HPDE6-E6E7 (cell line): ENCODE measurements at regions not wholly inside any gene's neighbourhood (a gene's known extent, or its start where the extent isn't known, plus 50 kb on each side); places are given as distances from the start of the nearest gene placed in this dataset.
"Not testable (repeated sequence)": the region's sequence is repeated elsewhere in the genome, so short reads cannot be mapped to it uniquely, and the experiment has no call there.

Experiments
- DNase-seq: peaks from one replicate; pipeline ENCODE4 v3.0.0; 2011; ENCODE audit warnings: missing footprints; ENCODE audit errors: extremely low spot score

DNA sequence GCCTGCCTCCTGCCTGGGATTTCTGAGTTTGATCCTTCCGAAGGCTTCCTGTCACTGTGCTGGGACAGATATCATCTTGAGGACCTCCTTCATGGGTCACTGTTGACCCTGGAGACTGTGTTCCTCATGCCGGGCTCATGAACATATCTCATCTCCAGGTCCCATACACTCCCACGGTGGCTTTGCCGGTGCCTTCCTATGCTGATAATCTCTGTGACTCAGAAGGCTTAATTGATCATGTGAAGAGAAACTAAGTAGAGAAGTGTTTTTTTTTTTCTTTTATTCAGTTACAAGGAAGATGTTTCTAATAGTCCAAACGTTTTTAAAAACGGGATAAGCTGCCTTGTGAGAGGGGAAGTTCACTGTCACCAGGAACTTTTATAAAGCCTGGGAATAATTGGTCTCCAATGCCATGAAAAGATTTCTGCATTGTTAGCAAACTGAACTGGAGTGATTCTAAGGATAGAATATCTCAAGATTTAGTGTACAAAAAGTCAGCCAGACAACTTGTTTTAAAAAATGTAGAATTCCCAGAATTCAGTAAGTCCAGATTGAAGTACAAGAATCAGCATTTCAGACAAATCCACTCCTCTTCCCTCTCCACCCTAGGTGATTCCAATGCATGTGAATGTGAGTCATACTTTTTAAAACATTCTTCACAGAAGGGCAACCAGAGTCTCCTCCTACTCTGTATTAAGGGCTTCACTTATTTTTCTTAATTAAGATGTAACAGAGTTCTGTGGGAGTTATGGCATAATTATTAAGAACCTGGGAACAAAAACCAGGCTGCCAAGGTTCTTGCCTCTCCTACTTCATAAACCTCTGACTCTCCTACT lies 139.8 kb upstream of the LGR5 start:
- DNase-seq = no peak

DNA sequence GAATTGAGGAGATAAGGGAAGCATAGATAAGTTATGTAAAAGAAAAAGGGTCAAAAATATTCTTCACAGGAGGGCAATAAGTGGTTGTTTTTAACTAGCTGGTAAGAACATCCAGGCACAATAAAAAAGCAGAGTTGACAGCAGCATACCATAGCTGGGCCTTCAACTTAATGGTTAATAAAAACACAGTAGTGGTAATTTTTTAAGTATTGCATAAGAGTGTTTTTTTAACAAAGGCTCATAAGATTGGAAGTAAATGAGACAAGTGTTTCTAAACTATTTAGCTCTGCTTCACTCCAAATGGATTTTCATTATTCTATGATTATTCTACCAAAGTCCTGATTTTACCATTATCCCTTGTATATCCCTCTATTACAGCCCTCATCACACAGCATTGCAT lies 140.1 kb upstream of the TSPAN8 start:
- DNase-seq = no peak

DNA sequence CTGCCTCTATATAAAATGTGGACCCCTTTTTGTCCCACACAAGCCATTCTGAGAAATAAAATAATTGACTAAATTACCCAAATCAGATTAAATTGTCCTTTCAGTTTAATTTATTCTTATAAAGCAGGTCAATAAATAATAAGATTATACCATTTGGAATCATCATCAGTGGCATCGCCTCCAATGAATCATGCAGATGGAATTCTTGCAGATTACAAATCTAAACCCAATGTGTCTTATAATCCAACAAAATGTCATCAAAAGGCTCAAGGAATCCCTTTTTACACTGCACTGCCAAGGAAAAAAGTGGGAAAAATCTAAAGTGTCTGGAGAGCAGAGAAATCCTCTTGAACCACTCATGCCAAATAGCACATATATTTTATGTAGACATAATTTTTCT lies 138.2 kb upstream of the TSPAN8 start:
- DNase-seq = no peak

DNA sequence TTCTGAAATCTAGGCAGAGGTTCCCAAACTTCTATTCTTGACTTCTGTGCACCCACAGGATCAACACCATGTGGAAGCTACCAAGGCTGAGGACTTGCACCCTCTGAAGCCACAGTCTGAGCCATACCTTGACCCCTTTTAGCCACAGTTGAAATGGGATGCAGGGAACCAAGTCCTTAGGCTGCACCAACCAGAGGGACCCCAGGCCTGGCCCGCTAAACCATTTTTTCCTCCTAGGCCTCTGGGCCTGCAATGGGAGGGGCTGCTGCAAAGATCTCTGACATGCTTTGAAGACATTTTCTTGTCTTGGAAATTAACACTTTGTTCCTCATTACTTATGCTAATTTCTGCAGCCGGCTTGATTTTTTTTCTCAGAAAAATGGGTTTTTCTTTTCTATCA lies 133.9 kb upstream of the TSPAN8 start:
- DNase-seq = no peak

DNA sequence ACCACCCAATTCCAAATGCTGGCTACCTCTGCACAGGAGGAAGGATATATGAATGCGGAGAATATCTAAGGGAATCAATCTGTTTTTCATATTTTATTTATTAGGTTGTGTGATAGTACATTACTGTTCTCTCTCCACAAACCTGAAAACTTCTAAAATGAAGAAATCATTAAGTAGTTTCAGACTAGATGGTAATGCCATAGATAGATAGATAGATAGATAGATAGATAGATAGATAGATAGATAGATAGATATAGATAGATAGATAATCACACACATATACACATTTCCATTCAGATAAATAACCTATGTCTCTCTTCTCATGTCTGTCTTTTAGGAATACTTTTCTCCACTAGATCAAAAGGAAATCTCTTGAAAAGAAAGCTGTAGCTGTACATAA lies 126.1 kb upstream of the TSPAN8 start:
- no peak for DNase-seq

DNA sequence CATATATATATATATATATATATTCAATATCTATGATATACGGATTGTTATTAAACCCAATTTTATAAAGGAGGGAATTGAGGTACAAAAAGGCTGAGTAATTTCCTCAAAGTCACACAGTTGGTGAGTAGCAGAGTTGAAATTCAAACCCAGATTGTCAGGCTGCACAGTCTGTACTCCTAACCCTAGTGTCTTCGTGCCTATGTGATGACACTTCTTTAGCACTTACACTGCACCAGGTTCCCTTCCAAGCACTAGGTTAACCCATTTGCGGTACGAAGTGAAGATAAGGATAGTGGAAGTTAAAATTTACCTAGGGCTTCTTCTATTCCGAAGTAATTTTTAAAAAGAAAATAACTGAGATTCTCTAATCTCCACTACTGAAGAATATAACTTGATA lies 125.1 kb upstream of the TSPAN8 start:
- no peak for DNase-seq

DNA sequence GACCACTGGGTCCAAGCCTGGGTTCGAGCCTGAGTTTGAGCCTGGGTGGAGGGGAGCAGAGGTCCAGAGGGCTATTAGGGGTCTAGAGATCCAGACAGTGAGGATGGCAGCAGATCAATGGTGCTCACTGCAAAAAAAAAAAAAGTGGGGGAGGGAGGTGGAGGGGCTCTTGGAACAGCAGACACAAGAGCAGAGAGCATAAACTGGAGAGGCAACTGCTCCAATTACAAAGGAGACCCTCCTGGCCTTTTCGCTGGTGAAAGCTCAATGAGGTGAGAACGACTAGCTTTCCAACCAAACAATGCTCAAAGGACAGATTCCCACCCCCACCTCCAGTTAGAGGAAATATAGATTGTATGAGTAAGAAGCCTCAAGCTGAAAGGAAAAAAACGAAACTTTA lies 124.2 kb upstream of the TSPAN8 start:
- no peak for DNase-seq

DNA sequence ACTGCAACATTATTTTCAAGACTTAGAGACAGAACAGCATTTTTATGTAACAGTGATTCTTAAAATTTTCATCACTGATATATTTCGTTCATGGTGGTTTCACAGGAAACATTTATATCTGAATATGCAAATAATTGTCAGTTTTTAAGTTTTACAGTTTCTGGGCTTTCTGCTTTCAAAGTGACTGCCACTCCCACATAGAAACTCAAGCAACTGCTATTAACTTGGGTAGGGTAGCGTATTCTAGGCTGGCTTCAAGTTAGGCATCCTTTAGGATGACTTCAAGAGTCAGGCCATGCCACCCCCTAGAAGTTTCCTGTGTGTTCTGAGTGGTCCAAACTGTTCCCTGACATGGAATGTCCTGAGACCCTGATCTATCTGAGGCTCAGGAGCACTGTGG lies 123.6 kb upstream of the TSPAN8 start:
- DNase-seq = no peak

DNA sequence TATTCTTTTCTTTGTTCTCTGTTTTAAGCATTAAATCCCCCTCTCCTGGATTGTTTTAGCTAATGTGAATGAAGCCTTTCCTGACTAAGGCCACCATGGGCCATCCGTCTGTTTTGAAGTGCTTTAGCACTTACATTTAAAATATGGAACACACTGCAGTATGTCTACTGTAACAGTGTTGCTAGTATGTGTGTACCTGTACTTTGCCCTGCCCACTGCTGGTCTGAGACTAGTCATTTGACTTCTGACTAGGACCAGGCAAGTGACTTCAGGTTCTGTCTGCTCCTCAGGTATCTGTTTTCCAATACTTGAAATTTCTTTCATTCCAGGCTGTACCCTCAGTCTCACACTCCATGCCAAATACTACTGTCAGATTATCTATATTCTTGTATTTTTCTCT lies 120.1 kb upstream of the TSPAN8 start:
- no peak for DNase-seq

DNA sequence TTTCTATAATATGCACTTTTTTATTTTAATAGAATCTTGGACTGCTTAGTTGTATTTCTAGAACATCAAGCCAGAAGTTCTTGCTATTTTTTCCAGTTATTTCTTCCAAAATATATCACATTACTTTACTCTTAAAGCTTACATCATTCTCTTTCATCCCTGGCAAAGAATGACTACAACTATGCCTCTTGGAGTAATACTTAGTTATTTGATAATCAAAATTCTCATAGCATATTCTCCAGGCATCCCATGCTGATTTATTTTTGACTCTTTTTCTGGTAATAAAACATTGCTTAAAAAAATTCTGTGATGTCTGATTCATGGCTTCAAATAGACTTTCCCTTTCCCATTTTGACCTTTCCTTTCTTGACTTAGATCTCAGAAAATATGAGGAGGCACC lies 118.7 kb upstream of the TSPAN8 start:
- DNase-seq = no peak

DNA sequence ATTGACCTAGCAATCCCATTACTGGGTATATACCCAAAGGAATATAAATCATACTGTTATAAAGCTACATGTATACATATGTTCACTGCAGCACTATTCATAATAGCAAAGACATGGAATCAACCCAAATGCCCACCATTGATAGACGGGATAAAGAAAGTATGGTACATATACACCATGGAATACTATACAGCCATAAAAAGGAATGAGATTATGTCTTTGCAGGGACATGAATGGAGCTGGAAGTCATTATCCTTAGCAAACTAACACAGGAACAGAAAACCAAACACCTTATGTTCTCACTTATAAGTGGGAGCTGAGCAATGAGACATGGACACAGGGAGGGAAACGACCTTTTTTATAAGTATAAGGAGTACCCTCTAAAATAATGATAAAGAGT lies 113.0 kb upstream of the TSPAN8 start:
- DNase-seq = not testable (repeated sequence)

DNA sequence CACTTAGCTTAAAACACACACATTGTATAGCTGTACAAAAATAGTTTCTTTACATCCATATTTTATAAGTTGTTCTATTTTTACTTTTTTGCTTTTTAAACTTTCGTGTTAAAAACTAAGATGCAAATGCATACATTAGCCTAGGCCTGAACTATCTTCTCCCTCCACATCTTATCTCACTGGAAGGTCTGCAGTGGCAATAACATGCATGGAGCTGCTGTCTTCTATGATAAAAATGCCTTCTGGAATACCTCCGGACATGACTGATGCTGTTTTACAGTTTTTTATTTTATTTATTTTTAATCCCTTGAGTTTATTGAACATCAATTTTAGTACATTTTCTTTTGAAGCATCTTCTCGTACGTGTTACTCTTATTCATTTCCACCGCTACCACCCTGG lies 112.3 kb upstream of the TSPAN8 start:
- no peak for DNase-seq

DNA sequence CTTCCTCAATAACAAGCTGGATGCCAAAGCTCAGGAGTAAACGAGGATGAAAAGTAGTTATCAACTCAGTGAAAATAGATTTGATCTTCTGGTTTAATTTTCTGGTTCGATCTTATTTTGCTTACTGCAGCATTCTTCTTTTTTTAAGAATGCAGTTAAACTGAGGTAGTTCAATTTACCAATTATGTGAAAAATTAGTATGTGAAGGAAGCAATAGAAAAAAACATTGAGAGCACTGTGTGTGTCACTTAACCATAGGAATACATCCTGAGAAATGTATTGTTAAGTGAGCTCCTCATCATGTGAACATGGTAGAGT lies 111.4 kb upstream of the TSPAN8 start:
- DNase-seq = no peak

DNA sequence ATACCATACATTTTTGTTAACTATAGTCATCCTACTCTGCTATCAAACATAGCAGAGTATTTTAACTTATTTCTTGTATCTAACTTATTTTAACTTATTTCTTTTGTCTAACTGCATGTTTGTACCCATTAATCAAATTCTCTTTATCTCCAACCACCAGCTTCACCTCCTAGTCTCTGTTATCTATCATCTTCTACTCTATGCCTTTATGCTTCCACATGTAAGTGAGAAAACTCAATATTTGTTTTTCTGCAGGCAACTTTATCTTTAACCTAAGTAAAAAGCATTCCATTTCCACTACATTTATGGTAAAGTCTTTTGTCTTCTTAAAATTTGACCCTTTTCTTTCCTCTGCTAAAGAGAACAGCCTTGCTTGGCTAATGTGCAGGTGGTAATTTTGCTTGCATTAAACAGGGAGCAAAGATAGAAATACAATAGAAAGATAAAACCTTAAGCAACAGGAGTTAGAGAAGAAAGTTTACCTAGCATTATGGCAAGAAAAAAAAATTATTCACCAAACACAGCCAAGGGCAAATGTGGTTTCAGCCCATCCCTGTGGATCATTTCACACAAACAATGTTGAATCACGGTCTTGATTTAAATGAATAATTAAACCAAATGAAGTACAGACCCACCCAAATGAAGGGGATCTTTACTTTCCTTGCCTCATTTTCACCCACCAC lies 110.9 kb upstream of the TSPAN8 start:
- no peak for DNase-seq

DNA sequence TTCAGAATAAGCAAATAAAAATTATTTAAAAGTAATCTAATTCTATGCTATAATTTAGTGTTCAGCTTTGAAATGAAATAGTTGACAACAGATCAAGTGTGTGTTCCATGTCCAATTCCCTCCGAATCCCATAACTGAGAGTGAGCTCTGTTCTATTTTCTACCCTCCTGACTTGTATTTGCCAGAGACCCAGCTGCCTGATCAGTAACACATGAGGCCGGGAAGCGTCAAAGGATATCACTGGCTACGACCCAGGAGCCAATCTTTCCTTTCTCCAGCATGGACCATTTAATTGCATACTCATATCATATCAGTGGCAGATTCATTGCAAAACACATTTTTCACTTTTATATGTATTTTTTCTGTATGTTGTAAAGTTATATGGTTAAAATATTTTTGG lies 108.8 kb upstream of the TSPAN8 start:
- no peak for DNase-seq

DNA sequence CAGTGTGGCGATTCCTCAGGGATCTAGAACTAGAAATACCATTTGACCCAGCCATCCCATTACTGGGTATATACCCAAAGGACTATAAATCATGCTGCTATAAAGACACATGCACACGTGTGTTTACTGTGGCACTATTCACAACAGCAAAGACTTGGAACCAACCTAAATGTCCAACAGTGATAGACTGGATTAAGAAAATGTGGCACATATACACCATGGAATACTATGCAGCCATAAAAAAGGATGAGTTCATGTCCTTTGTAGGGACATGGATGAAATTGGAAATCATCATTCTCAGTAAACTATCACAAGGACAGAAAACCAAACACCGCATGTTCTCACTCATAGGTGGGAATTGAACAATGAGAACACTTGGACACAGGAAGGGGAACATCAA lies 107.9 kb upstream of the TSPAN8 start:
- DNase-seq = not testable (repeated sequence)

DNA sequence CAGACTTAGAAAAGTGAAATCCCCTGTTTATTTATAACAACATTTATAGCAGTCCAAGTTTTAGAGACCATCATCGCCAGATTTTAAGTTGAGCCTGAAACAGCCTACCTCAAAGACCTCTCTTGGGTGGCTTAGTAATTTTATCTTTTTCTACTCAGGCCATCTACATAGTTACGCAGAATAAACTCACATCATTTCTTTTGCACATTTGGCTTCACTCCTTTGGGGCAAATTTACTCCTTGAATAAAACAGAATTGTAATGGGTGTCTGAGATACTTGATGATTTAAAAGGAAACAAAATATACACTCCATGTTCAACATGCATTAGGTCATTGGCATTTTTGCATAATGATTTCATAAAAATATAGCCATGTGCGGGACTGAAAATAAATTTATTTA lies 104.7 kb upstream of the TSPAN8 start:
- no peak for DNase-seq

DNA sequence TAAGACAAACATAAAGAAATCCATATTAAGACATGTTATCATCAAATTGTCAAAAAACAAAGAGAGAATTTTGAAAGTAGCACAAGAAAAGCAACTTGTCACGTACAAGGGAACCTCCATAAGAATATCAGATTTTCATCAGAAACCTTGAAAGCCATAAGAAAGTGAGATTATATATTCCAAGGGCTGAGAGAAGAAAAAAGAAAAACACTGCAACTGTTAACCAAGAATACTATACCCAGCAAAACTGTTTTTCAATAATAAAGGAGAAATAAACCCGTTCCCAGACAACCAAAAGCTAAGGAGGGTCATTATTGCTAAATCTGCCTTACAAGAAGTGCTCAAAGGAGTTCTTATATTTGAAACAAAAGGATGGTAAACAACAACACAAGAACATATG lies 94.7 kb upstream of the TSPAN8 start:
- no peak for DNase-seq

DNA sequence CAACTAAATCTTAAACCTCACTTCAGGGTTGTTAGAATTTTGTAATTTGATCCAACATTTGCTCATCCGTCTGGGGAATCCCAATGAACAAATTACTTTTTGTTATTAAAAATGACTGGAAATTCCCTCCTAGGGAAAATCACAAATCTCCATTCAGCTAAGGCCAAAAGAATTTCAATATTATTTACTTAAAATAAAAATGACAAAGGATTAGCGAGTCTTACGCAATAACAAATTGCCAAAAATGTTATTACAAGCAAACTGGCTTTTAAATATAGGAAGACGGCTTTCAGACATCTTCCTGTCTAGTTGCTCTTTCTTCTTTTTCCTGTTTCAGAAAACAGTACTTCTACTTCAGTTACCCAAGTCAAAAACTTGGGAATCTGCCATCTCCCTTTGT lies 92.4 kb upstream of the TSPAN8 start:
- DNase-seq = no peak

DNA sequence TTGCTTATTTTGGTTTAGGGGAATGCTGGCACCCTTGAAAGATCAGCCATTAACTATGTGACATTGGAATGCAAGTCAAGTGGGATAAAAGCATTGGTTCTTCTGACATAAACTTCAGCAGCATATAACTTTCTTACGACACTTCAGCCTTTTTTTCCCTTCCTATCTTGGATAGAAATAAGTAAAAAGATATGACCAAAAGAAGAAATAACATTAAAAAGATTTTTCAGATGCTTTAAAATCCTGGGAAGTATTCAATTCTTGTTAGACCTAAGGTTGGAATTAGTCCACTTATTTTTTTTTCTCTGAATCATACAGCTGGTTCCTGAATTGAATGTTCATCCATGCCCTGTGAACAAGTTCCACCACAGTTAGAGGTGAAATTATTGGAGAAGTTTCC lies 85.6 kb upstream of the TSPAN8 start:
- no peak for DNase-seq

DNA sequence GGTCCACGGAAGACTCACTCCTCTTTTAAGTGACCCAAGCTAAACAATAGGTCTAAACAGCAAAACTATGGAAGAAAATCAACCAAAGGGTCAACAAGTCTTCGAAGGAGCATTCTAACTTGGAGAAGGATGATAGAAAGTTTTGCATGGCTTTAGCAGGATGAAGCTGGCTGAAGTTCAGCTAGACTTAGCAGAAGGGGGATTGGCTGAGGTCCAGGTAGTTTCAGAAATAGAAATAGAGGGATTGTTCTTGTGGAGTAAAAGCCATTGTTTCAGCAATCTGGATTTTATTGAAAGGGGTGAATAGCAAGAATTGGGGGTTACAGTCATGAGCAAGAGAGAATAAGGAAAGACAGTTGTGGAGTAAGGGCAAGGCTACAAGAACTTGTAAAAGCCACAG lies 84.7 kb upstream of the TSPAN8 start:
- no peak for DNase-seq

DNA sequence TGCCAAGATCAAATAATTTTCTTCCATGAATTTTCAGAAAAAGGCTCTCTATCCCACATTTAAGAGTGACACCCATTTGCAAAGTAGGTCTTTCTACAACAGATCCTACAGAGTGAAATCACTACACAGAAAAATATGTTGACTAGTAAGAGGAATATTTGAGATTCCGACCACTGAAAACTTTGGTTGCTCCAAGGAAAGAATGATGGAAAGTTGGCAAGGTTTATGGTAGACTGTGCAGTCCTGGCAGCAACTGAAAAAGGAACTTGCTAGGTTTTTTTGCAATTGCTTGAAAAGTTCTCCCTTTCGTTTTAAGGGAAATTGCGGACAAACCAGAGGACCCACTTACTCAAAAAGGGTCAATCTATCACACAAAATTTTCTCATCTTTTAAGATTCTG lies 83.1 kb upstream of the TSPAN8 start:
- no peak for DNase-seq

DNA sequence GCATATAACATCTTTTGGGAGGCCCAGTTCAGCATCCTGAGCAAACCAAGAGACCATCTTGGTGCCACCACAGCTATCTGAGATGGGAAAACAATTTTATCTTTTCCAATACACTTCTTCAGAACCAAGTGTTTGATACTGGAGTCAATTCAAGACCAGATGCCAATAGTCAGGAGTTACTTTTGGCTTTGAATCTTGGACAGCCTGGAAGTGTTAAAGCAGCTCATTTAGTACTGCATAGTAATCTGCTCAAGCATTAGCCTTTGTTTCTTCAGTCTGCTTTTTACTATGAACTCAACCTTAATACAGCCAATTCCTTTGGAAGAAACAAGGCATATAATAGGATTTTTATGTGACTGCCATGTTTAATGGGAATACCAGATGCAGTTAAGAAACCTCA lies 81.9 kb upstream of the TSPAN8 start:
- no peak for DNase-seq

DNA sequence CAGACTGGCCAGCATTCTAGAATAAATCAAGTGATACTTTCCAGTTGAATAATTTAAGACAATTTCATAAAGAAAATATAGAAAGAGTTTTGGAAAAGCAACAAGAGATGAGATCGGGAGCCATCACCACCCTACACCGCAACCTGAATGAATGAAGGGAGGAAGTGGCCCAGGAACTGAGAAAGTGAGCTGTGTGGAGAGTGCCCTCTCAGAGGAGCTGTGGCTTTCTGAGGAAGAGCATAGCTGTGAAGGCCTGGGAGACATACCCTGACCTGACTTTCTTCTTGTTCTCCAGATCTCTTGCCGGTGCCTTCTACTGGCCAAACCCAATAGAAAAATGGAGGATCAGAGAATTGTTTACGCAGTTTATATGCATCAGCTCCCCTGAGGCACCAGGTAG lies 79.3 kb upstream of the TSPAN8 start:
- no peak for DNase-seq
